HG03066 (cell line): ENCODE measurements at regions not wholly inside any gene's neighbourhood (a gene's known extent, or its start where the extent isn't known, plus 50 kb on each side); places are given as distances from the start of the nearest gene placed in this dataset.

Source experiments
- ATAC-seq: cut with Tn5 transposase; IDR thresholded peaks from one replicate; pipeline ENCODE4 v1.9.1; 2021; ENCODE audit warnings: low read depth; ENCODE audit not compliant: unreplicated experiment

DNA sequence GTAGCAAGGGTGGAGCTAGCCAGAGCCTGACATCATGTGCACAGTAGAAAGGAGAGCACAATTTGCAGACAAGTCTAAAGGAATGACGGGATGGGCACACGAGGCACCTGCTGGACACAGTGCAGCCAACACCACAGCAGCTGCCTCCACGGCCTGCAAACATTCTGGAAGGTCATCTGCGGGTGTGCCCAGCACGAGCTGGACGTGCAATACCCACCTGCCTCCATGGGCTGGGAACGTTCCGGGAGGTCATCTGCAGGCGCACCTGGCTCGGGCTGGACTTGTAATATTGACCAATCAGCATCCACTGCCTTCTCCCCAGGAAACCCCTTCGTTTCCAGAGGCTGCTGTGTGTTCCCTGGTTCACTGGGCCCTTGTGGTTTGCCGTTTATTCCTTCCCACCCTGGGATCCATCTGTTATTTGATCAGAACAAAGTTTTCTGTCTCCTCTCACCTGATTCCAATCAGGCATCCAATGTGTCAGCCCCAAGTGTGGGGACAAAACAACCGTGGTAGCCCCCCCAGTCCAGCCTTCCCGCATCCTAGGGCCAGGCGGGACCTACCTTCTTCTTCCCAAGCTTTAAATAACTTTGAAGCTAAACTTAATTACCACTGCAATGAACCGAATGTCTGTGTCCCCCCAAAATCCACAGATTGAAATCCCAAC is 243.4 kb upstream of the PPP2R2D start:
- ATAC-seq, result no peak

DNA sequence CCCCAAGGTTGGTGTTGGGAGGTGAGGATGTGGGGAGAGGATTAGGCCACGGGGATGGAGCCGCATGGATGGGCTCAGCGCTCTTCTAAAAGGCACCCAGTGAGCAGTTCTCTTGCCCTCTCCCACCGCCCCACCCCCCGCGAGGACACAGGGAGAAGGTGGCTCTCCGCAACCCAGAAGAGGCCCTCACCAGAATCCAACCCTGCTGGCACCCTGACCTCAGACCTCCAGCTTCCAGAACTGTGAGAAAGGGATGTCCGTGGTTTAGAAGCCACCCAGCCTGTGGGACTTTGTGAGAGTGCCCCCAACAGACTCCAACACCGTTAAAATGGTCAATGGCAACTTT is 242.8 kb upstream of the PPP2R2D start:
- ATAC-seq, result no peak

GRCh38 chr10:131658476-131659110 is 242.2 kb upstream of the PPP2R2D start:
- no peak for ATAC-seq

DNA sequence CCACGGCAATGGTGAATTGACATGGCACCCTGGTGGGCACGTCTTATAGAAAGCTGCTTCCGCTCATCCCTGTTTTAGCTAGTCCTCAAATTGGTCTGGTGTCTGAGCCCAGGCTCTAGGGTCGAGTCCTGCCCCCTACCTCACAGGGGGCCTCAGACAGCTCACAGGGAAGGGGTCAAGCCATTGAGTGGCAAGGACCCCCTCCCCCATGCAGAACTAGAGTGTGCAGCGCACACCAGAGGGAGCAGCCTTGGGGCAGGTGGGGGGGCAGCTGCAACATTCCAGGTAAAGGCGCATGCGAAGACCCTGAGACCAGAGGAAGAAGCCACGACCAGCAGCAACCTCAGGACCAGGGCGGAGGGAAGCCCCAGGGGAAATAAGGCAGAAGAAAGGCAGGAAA is 240.4 kb upstream of the PPP2R2D start:
- ATAC-seq, result no peak

GRCh38 chr10:131662851-131663250 is 238.0 kb upstream of the PPP2R2D start:
- no peak for ATAC-seq

DNA sequence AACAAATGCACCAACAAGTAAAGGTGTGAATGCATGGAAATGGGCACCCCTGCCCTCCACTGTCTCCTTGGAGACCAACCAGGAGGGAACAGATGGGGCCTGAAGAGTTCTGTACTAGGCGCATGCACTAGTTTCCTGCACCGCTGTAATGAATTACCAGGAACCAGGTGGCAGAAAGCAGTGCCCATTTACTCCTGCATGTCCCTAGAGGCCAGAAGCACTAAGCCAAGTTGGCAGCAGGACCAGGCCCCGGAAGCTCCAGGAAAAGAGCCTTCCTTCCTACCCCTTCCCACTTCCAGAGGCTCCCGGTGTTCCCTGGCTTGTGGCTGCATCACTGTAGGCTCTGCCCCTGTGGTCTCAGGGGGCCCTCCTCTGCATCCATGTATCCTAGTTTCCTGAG is 237.5 kb upstream of the PPP2R2D start:
- no peak for ATAC-seq

DNA sequence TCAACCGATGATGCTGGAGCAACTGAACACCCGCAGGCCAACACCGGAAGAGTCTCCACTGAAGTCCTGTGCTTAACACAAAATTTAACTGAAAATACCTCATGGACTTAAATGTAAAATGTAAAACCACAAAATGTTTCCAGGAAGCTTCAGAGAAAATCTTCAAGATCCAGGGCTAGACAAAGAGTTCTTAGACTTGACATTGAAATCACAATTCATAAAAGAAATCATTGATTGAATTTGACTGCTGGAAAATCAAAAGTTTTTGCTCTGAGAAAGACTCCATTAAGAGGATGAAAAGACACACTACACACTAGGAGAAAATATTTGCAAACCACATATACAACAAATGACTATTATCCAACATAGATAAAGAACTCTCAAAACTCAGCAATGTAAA is 234.7 kb upstream of the PPP2R2D start:
- no peak for ATAC-seq

GRCh38 chr10:131667047-131667446 is 233.8 kb upstream of the PPP2R2D start:
- no peak for ATAC-seq

DNA sequence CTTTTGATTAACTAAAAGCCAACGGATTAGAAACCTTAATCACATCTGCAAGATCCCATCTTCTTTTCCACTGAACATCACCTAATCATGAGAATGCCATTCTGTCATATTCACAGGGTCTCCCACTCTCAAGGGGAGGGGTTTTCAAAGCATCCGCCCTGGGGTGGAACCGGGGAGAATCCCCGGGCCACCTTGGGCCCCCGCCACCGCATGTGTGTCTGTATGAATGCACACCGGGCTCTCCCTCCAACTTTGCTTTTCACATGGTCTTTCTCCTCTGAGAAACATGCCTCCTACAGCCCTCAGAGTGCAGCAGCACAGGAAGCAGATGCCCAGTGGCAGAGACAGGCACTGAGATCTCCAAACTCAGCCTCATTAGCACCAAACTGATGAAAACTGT is 233.2 kb upstream of the PPP2R2D start:
- no peak for ATAC-seq

- no peak for ATAC-seq
Observed at GRCh38 chr10:131668903-131669302, 231.9 kb upstream of the PPP2R2D start.

DNA sequence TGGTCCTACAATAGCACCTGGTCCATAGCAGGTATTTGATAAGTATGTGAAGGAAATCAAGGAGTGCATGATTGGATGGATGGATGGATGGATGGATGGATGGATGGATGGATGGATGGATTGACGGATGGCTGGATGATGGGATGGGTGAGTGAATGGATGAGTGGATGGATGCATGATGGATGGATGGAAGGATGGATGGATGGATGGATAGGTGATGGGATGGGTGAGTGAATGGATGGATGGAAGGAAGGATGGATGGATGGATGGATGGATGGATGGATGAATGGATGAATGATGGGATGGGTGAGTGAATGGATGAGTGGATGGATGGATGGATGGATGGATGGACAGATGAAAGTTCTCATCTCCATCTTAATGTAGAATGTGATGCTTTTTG is 231.0 kb upstream of the PPP2R2D start:
- no peak for ATAC-seq

DNA sequence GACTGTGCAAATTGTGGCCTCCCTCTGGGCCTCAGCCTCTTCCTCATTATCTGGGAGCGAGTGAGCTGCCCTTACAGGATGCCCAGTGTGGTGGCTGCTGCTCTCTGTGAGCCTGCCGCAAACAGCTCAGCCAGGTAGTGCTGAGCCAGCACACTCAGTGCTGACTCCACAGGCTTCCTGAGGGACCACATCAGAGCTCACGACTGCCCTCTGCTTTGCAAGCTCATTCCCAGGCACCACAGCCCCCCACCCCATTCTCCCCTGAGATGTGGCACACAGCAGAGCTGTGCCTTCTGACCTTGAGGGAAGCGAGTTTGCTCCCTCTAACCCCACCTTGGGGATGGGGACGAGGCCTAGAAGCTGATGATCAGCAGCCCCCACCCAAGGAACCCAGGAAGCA is 230.5 kb upstream of the PPP2R2D start:
- no peak for ATAC-seq

- no peak for ATAC-seq
Observed at GRCh38 chr10:131673396-131673795, 227.4 kb upstream of the PPP2R2D start.

DNA sequence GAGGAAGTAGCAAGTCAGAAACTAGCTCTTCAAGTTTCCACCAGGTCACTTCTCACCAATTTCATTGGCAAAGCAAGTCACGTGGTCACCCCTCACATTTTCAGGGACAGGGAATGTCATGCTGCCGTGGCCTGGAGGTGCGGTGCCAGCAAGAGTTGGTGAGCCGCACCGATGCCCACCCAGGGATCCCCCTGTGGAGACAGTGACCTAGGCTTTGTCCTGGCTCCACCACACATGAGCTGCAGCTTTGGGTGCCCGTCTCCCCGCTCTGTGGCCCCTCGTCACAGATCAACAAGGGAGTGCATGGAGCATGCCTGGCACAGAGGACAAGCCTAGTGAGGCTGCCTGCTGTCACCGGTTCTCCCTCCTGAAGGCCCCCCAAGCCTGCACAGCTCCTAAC is 226.7 kb upstream of the PPP2R2D start:
- ATAC-seq, result no peak

GRCh38 chr10:131675104-131675503 is 225.7 kb upstream of the PPP2R2D start:
- no peak for ATAC-seq

GRCh38 chr10:131676046-131676799 is 224.6 kb upstream of the PPP2R2D start:
- ATAC-seq, result no peak

GRCh38 chr10:131676800-131677421 is 223.9 kb upstream of the PPP2R2D start:
- ATAC-seq, result no peak

DNA sequence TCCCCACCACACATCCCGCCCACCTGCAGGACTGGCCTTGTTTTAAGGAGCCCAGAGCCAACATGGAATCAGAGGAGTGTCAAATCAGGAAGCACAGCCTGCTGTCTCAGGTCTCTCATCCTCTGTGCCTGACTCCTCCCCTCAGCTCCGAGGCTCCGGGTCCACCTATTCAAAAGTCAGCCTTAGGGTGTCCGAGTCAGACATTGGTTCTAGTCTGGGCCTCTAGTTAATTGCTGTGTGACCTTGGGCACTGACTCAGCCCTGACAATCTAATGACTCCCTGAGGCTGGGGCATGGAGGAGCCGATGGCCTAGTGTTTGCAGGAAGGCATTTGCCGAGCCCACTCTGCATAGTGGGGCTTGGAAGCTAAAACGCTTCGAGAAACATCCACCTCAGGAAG is 223.1 kb upstream of the PPP2R2D start:
- no peak for ATAC-seq

DNA sequence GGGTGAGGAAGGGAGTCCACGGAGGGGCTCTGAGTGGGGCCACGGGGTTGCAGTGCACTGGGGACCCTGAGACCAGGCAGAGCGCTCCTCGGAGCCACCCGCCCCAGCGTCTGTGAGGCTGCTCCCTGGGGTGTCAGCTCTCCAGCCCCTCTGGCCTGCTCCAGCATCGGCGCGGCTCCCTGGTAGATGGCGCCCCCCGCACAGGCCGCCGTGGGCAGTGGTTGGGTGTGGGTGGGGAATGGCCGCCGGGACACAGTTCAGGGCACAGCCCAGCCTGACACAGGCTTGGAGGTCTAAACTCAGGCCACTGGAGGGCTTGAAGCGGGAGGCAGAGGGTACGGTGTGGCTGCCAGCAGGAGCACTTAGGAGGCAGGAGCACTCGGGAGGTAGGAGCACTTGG is 222.6 kb upstream of the PPP2R2D start:
- no peak for ATAC-seq

DNA sequence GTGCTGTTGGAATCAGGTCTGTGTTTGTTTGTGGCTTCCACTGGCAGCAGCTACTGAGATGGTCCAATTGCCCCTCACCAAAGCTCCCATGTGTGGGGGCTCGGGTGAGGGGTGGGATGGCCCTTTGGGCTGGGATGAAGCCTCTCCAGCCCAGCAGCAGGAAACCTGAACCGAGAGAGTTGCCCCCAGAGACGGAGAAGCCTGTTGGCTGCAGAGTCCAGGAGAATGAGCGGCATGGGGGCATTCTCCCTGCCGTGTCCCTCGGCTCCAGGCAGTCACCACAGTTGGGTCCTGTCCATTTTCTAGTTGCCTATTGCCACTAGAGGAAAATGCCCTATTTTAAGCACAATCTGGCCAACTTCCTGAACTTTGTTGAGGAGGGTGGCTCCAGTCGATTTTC is 222.2 kb upstream of the PPP2R2D start:
- ATAC-seq, result no peak

DNA sequence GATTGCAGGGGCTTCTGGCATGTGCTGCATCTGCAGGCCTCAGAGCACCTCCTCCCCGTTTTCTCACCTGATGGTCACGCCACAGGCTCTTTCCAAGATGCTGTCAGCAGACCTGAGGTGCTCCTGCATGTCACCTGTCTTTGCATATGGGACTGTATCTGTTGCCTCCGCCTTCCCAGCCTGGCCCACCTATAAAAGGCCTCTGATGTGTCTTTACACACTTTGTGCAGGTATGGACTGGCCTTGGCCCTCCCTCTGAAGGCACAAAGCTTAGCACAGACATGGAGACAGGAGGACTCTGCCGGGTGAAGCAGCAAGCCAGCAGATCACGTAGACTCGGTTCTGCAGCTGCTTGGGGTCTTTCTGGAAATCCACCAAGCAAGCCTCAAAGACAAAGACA is 220.9 kb upstream of the PPP2R2D start:
- ATAC-seq, result no peak

- ATAC-seq, result no peak
Observed at GRCh38 chr10:131681122-131681521, 219.7 kb upstream of the PPP2R2D start.
